Erythroblast (primary cell): ENCODE measurements at regions not wholly inside any gene's neighbourhood (a gene's known extent, or its start where the extent isn't known, plus 50 kb on each side); places are given as distances from the start of the nearest gene placed in this dataset.

Experiments used
- DNase-seq, 2 experiments: peaks; one replicate each; lab custom pipeline; 2025; lab: John Stamatoyannopoulos, UW
- GATA1 ChIP-seq: IDR thresholded peaks from 2 replicates; pipeline ENCODE4 v1.6.1; 2011; ENCODE audit warnings: low read depth, mild to moderate bottlenecking, control low read depth, low read length, moderate library complexity
- POLR2A ChIP-seq: IDR thresholded peaks from 2 replicates; pipeline ENCODE4 v1.6.1; 2011; ENCODE audit warnings: mild to moderate bottlenecking, low read length

DNA sequence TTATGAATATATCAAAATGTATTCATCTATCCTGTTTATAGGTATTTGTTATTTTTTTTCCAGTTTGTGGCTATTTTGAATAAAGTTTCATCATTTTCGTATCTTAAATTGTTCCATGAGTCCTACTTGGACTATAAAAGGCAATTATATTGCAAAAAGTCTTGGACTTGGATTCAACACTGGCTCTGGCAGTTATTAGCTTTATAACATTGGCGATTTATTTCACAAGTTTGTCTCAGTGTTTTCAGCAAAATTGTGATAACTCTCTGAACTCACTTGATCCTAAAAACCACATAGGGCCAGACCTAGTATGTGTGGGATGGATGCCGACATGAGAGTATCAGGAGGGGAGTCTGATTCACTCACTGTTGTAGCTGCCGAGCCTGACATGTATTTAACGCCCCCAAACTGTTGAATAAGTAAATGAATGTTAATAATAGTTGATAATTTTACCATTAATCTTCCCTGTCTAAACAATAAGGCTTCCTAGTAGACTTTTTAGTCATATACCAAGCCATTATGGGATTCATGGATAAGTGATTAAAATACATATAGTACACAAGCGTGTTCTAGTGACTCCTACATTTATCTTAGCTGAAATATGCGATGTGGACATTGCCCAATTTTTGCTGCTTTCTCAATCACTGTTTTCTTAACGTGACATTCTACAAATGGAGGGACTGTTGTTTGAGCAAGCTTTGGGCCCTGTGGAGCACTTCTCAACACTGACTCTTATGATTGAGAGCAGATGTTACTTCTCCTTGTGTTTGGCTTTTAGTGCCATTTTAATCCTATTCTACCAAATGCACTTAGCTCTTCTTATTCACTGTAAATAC, 907.6 kb downstream of the EPHA4 start:
- no peak for DNase-seq

DNA sequence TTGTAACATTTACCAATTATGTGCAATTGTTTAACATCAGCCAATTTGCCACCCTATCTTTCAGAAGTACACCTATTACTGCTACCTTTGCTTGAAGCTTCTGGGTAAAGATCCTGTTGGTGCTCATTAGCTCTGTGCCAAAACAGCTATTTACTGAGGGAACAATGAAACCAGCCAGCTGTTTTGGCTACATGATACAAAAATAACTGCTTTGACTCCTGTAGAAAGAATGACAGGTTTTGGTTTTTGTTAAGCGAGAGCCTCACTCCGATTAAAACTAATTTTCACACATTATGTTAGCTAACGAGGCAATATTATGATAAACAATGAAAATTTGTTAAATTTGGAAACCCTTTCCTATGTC, 907.0 kb downstream of the EPHA4 start:
- TF ChIP-seq POLR2A (no peak), GATA1 (no peak)
- DNase-seq, result no peak

More for the DNA sequence above, 907.6 kb downstream of the EPHA4 start:
- TF ChIP-seq POLR2A (no peak), GATA1 (no peak)

DNA sequence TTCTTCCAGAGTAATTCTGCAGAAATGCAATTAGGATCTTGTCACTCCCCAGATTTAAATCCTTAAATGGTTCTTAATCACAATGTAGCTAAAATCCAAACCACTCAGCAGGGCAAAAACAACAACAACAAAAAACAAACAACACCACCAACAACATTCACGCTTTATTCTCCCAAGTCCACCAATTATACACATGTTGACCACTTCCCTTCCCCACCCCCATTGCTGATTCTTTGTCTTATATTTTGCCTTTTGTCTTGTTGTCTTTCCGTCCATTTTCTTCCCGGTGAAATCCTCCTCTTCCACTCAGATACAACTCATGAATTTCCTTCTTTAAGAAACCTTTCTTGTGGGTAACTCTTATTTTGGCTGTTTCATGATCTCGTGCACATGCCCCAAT, 902.8 kb downstream of the EPHA4 start:
- TF ChIP-seq GATA1 (no peak), POLR2A (no peak)
- no peak for DNase-seq

DNA sequence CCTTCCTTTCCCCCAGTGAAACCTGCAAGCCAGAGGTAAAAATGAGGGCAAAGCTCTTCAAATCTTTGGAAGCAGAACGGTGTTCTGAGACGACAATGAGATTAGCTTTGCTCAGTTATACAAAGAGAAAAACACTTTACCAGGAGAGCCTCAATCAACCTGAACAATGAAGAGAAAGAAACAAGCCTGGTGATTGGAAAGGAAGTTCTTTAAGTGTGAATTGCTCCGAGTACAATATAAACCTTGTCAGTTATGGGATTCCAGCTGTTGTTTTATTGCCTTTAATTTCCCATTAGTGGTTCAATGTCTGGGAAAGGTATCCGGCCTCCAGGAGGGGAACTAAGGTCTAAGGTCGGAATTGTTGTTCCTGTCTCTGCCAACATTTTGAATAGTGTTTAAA, 901.6 kb downstream of the EPHA4 start:
- no peak for TF ChIP-seq GATA1
- TF ChIP-seq POLR2A, result no peak
- DNase-seq, result no peak

DNA sequence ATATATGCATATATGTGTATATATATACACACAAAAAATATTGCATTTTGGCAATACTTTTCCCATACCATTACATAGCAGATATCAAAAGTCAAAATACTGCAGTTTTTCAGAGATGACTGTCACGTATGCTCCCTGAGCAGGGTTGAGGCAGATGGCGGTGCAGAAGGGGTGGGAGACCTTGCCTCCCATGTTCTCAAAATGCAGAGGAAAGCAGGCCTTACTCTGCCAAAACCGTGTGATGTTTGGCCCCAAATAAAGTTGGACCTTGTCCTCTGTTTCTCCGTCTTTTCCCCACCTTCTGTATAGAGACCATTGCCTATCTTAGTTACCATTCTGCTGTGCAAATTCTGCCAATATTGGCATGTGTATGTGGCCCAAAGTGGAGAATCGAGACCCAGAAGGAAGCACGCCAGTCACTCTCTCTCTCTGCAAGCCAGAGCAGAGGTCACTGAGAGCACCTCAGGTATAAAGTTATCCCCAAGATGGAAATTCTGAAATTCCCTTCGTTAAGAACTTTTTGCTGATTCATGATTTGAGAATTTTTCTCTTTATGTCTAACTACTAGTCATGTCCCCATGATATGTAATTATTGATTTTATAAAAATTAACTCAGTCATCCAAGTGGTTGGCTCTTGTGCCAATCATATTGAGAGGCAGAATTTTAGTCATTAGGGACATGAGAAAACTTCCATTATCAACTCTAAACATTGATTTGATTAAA, 898.8 kb downstream of the EPHA4 start:
- TF ChIP-seq POLR2A (no peak), GATA1 (no peak)
- DNase-seq, result no peak

DNA sequence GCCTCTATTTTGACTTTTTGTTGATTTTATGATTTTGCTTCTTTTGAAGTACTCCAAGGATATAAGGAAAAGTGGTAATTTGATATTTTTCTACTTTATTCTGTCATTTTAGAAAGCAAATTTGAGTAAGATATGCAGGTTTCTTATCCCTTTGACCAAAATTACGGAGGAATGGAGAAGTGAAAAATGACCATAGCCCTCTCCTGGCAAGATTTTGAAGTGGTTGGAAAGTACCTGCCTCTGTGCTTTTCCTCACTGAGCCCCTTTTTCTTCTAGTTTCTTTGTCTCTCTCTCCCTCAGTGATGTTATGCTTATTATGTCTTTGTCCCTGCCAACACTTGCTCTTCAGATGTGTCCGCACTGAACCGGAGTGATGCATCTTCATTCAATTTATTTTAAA, 898.1 kb downstream of the EPHA4 start:
- no peak for TF ChIP-seq GATA1
- no peak for TF ChIP-seq POLR2A
- no peak for DNase-seq

DNA sequence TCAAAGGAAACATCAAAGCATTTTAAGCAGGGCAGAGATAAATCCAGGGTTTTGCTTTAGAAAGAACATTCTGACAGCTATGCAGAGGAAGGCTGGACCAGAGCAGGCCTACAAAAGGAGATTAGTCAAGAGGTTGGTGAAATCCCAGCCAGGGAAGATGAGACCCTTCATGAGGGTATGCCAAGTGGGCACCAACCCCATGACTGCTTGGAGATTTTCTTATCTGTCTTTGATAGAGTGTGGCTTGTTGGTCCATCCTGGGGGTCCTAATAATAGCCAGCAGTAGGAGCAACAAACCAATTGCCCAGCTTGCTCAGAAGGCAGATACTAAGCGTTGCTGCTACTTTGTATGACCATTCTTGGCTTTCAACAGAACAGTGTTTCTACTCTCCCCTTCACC, 895.4 kb downstream of the EPHA4 start:
- DNase-seq, result no peak
- TF ChIP-seq GATA1, result no peak
- no peak for TF ChIP-seq POLR2A

DNA sequence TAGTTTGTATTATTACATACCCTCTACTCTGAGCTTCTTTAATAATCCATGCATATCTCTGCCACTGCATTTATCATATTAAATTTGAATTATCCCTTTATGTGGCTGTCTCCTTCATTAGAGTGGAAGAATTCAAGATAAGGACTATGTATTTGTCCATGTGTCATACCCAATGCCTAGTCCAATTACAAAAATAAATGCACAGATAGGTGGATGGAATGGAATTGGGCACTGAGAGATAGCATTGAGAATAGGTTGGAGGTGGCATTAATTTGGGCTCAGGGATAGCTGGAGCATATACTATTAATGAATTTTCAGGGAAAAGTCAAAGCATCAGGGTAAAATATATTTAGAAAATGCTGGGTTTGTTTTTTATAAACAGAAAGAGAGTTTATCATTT, 893.2 kb downstream of the EPHA4 start:
- TF ChIP-seq GATA1, result no peak
- TF ChIP-seq POLR2A, result no peak
- no peak for DNase-seq

DNA sequence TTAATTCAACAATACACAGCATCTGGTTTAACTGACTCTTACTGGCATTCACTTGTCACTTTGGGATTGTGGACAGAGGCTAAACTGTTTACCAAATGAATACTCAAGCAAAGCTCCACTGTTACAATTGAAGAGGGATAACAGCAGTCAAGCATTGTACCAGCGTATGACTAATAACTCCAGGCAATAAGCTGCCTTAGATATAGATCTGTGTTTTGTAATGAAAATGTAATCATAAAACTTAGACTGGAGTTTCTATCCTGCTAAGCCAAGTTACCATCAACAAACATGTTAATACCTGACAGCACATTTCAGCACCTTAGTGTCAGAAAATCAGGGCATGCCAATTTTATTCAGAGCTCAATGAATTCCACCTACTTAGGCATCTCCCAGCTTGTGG, 889.5 kb downstream of the EPHA4 start:
- DNase-seq, result no peak
- TF ChIP-seq POLR2A, result no peak
- TF ChIP-seq GATA1, result no peak

DNA sequence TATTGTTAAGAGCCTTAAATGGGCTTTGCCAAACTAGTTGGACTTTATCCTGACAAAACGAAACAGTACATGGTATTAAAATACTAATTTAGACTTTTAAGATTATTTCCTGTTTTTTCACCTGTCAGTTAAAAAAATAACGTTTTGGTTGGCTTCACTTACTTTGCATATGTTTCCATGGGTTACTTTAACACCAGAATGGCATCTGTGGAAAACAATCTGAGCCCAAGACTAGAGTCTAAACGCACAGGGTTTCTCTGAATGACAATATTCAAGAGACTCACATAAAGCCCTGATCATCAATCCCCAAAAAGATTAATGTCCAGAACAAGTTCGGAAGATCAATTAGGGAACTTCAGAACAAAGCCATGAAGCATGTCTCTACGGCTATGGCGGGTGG, 888.0 kb downstream of the EPHA4 start:
- TF ChIP-seq GATA1, result no peak
- no peak for TF ChIP-seq POLR2A
- no peak for DNase-seq

DNA sequence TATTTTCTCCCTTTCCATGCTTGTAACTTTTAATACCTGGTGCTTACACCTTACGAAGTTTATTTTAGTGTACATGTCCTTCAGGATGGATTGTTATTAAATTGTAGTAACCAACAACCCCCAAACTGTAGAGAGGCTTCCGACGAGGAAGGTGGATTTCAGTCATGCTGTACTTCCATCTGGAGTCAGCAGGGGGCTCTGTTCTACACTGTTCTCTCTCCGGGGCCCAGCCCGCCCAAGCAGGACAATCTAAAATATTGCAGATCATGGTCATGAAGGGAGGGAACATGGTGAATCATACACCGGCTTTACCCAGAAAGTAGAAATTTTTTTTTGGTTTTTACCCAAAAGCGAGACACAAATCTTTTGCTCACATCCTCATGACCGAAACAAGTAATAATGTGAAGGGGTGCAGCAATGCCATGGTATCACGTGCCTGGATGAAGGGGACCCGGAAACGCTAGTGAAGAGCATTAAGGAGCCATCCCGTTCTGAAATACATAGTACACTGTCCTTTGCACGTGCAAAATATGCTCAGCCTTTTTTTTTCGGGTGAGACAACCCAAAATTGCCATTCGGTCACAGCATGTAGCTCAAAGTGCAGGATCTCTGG, 884.8 kb downstream of the EPHA4 start:
- no peak for TF ChIP-seq POLR2A
- TF ChIP-seq GATA1, result no peak

DNA sequence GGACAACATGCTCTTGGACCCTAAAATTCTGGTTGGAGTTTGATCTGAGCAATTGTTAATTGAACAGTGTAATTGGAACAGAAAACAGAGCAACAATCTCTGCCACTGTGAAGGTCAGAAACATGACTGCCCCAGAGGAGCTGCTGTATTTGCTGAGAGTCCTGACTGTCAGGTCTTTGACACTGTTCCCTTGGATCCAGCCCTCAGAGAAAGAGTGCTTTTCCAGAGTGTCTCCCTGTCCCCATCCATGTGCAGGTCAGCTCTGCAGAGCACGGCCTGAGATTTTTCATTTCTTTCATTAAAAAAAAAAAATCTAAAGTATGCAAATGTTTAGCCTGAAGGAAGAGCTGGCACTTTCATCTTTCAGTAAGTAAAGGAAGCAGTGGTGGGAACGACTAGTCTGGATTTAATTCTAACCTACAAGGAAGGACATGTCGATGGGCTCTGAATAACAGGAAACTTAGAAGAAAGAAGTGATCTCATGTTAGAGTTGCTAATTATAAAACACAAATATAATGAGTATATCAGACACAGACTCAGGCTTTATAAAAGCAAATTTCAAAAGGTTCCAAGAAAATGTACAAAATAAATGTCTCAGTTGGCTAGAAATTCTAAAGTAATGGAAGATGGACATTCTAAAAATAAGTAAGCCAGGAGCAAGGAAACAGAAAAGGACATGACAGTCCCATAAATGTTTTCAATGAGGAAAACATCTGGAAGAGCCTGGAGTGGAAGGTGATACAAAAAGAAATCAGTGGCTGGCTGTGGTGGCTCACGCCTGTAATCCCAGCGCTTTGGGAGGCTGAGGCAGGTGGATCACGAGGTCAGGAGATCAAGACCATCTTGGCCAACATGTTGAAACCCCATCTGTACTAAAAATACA, 876.5 kb downstream of the EPHA4 start:
- DNase-seq, result no peak
- TF ChIP-seq GATA1, result no peak
- no peak for TF ChIP-seq POLR2A

More for the DNA sequence above, 884.8 kb downstream of the EPHA4 start:
- peak; percentile 32 to 65 for DNase-seq

DNA sequence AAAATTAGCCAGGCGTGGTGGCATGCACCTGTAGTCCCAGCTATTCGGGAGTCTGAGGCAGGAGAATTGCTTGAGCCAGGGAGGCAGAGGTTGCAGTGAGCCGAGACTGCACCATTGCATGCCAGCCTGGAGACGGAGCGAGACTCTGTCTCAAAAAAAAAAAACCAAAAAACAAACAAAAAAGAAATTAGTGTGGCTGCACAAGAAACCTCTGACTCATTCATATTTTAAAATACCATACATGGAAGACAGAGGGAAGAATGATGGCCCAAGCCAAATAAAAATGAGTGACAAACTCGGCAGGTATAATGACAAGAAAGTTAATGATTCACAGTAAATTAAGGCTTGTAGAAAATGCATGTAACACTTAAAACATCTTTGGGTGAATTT, 875.8 kb downstream of the EPHA4 start:
- DNase-seq, result no peak
- no peak for TF ChIP-seq POLR2A
- TF ChIP-seq GATA1, result no peak
